ENCODE measurements at regions not wholly inside any gene's neighbourhood (a gene's known extent, or its start where the extent isn't known, plus 50 kb on each side); places are given as distances from the start of the nearest gene placed in this dataset.

- TF ChIP-seq CTCF (IDR thresholded peaks at IDR 0.05) (no peak), POLR2A (IDR thresholded peaks at IDR 0.05) (no peak)
These were observed 51.2 kb upstream of the CNTNAP4 start for GRCh38 chr16:76226011-76226410.
